Keratinocyte (primary cell): ENCODE measurements at regions not wholly inside any gene's neighbourhood (a gene's known extent, or its start where the extent isn't known, plus 50 kb on each side); places are given as distances from the start of the nearest gene placed in this dataset.

Experiments
- CTCF ChIP-seq, 3 experiments: IDR thresholded peaks in 1 of 3; conservative IDR thresholded peaks in 1 of 3; optimal IDR thresholded peaks in 1 of 3; 2 replicates in 2 of 3; 3 replicates in 1 of 3; pipeline versions ENCODE3 to v1.5.1; 2011; ENCODE audit warnings: low read length in 3 of 3, mild to moderate bottlenecking in 3 of 3, moderate library complexity in 2 of 3, control low read depth in 1 of 3, inconsistent platforms in 1 of 3; ENCODE audit not compliant: insufficient read depth in 2 of 3; ENCODE audit errors: extremely low read depth in 1 of 3
- EZH2 ChIP-seq: IDR thresholded peaks from one replicate; pipeline ENCODE4 v1.6.1; 2012; ENCODE audit warnings: inconsistent platforms, mild to moderate bottlenecking, low read length, moderate library complexity

DNA sequence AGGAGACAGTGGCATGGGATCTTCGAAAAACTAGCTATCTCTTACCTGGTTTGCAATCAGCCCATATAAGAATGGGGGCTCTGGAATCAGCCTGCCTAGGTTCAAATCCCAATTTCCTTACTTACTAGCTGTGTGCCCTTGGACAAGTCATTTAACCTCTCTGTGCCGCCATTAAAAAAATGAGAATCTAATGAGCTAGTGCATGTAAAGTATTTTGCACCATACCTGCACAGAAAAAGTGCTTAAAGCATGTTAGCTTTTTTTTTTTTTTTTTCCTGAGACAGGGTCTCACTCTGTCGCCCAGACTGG is 181.8 kb downstream of the SHQ1 start:
- peak in 1 of 3 experiments; percentile 14 for TF ChIP-seq CTCF (optimal IDR thresholded peaks at IDR 0.05 in 1 of 3, IDR thresholded peaks at IDR 0.05 in 1 of 3, conservative IDR thresholded peaks at IDR 0.05 in 1 of 3; ENCODE audit: extremely low read depth in 1 of 3, insufficient read depth in 2 of 3, low read length in 3 of 3)
- no peak for TF ChIP-seq EZH2
